ENCODE measurements at regions not wholly inside any gene's neighbourhood (a gene's known extent, or its start where the extent isn't known, plus 50 kb on each side); places are given as distances from the start of the nearest gene placed in this dataset.
"Not testable (repeated sequence)": the region's sequence is repeated elsewhere in the genome, so short reads cannot be mapped to it uniquely, and the experiment has no call there.

GRCh38 chr3:153404157-153404556 is 242.1 kb downstream of the RAP2B start:
- Histone ChIP-seq H3K4me1 (ENCODE audit: control insufficient read depth in 1 of 2, insufficient read depth in 2 of 2, low read length in 2 of 2) (no peaks in the 10 kb centered on the region), H3K27ac (ENCODE audit: low read depth in 1 of 2, low read length in 2 of 2) (no peak overlapping the region), H3K79me2 (ENCODE audit: insufficient read depth, low read length) (no peaks in the 10 kb centered on the region), H3K9ac (ENCODE audit: insufficient read depth, low read length, poor library complexity, severe bottlenecking) (no peak overlapping the region), H3K27me3 (ENCODE audit: control insufficient read depth in 2 of 2, insufficient read depth in 2 of 2, low read length in 2 of 2) (no peaks in the 10 kb centered on the region), H3K4me2 (replicated peaks; ENCODE audit: extremely low read depth, low read length, poor library complexity, severe bottlenecking) (no peak overlapping the region), H3K36me3 (replicated peaks in 1 of 2; ENCODE audit: control insufficient read depth in 1 of 2, insufficient read depth in 2 of 2, low read length in 2 of 2) (no peaks in the 10 kb centered on the region), H2AFZ (ENCODE audit: insufficient read depth, low read depth, low read length, poor library complexity, severe bottlenecking) (no peak overlapping the region), H4K20me1 (ENCODE audit: insufficient read depth, low read length) (no peaks in the 10 kb centered on the region), H3K9me3 (replicated peaks in 1 of 2; ENCODE audit: control insufficient read depth in 1 of 2, insufficient read depth in 1 of 2, low read length in 2 of 2) (no peaks in the 10 kb centered on the region), H3K4me3 (replicated peaks in 1 of 3; ENCODE audit: low read depth in 2 of 3, low read length in 3 of 3) (no peak overlapping the region)
- Mint-ChIP-seq H3K4me3 (no peak overlapping the region), H3K9me3 (peaks cover 0 to 4% (median 0%) of the 10 kb centered on the region in 7 donors), H3K27me3 (ENCODE audit: low read depth in 3 of 3) (peaks cover 0 to 2% (median 0%) of the 10 kb centered on the region in 3 donors), H3K36me3 (no peaks in the 10 kb centered on the region), H3K4me1 (peaks cover 5% of the 10 kb centered on the region), H3K27ac (no peak overlapping the region)
- no peak for TF ChIP-seq CTCF (IDR thresholded peaks at IDR 0.05)
- WGBS (ENCODE audit: insufficient coverage) = no CpG with 5 or more reads among the region's 2 CpGs
- intact Hi-C loops (cut with micrococcal nuclease) = no loop called here
- no peak for DNase-seq

- H3K27me3 ChIP-seq (ENCODE audit: control insufficient read depth in 2 of 2, insufficient read depth in 2 of 2, low read length in 2 of 2); intact Hi-C loops (cut with micrococcal nuclease); H3K4me3 Mint-ChIP-seq; H2AFZ ChIP-seq (ENCODE audit: insufficient read depth, low read depth, low read length, poor library complexity, severe bottlenecking); H3K27me3 Mint-ChIP-seq (ENCODE audit: low read depth in 3 of 3); H3K79me2 ChIP-seq (ENCODE audit: insufficient read depth, low read length); H3K36me3 ChIP-seq (replicated peaks in 1 of 2; ENCODE audit: control insufficient read depth in 1 of 2, insufficient read depth in 2 of 2, low read length in 2 of 2); H3K9me3 Mint-ChIP-seq; H3K4me3 ChIP-seq (replicated peaks in 1 of 3; ENCODE audit: low read depth in 2 of 3, low read length in 3 of 3); H3K4me1 ChIP-seq (ENCODE audit: control insufficient read depth in 1 of 2, insufficient read depth in 2 of 2, low read length in 2 of 2); H3K27ac ChIP-seq (ENCODE audit: low read depth in 1 of 2, low read length in 2 of 2); H3K9me3 ChIP-seq (replicated peaks in 1 of 2; ENCODE audit: control insufficient read depth in 1 of 2, insufficient read depth in 1 of 2, low read length in 2 of 2); H3K4me1 Mint-ChIP-seq; H3K4me2 ChIP-seq (replicated peaks; ENCODE audit: extremely low read depth, low read length, poor library complexity, severe bottlenecking); H3K27ac Mint-ChIP-seq; H3K9ac ChIP-seq (ENCODE audit: insufficient read depth, low read length, poor library complexity, severe bottlenecking); H3K36me3 Mint-ChIP-seq; H4K20me1 ChIP-seq (ENCODE audit: insufficient read depth, low read length); DNase-seq: not testable (repeated sequence)
- no CpG with 5 or more reads among the region's 4 CpGs for WGBS (ENCODE audit: insufficient coverage)
Measured at GRCh38 chr3:153405320-153405719, 243.3 kb downstream of the RAP2B start.

Measured in CD14-positive monocyte (primary cell).